MM.1S (cell line): ENCODE measurements at regions not wholly inside any gene's neighbourhood (a gene's known extent, or its start where the extent isn't known, plus 50 kb on each side); places are given as distances from the start of the nearest gene placed in this dataset.

ENCODE experiments used
- CTCF ChIP-seq: fragments of 300-600 bp; sonication (generic); IDR thresholded peaks from 2 replicates; pipeline ENCODE4 v1.5.1; 2016; ENCODE audit warnings: antibody characterized with exemption, low read length, mixed read lengths
- EZH2 ChIP-seq: fragments of 300-600 bp; sonication (generic); optimal IDR thresholded peaks from 2 replicates; pipeline ENCODE3; 2017; ENCODE audit warnings: low read depth, mild to moderate bottlenecking, antibody characterized with exemption, low read length, mixed read lengths

DNA sequence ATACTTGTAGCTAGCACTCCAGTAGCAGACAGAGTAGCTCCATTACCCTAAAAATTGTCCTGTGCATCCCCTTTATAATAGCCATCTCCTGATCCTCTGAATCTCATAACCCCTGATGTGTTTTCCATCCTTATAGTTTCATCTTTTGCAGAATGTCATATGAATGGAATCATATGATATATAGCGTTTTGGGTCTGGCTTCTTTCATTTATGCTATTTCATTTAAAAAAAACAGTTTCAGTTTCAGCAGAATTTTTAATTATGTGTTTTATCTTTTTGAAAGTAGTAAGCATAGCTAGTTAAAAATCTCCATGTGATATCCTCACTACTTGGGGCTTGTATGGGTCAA is 132.7 kb downstream of the KLF13 start:
- TF ChIP-seq EZH2 (no peak), CTCF (no peak)
